WI38 (cell line): ENCODE measurements at regions not wholly inside any gene's neighbourhood (a gene's known extent, or its start where the extent isn't known, plus 50 kb on each side); places are given as distances from the start of the nearest gene placed in this dataset.

ENCODE experiments used
- H3K4me3 ChIP-seq: 2 replicates; pipeline ENCODE4 v1.5.1; 2011; ENCODE audit warnings: low read depth, mild to moderate bottlenecking, control low read depth, low read length
- CTCF ChIP-seq: IDR thresholded peaks from 2 replicates; pipeline ENCODE4 v1.5.1; 2012; ENCODE audit warnings: low read depth, mild to moderate bottlenecking, control low read depth, low read length

- TF ChIP-seq CTCF: no peak
- no peak overlapping the region for H3K4me3 ChIP-seq
These were observed 79.1 kb downstream of the CTH start for GRCh38 chr1:70490153-70490552.

- no peak for TF ChIP-seq CTCF
- H3K4me3 ChIP-seq: no peak overlapping the region
These were observed 84.3 kb downstream of the CTH start for GRCh38 chr1:70495370-70495769.

GRCh38 chr1:70496181-70496580 is 85.1 kb downstream of the CTH start:
- H3K4me3 ChIP-seq: no peak overlapping the region
- TF ChIP-seq CTCF: no peak

- H3K4me3 ChIP-seq: no peak overlapping the region
- TF ChIP-seq CTCF: no peak
These were observed 86.1 kb downstream of the CTH start for GRCh38 chr1:70497152-70497551.

GRCh38 chr1:70498666-70499065 is 87.6 kb downstream of the CTH start:
- no peak overlapping the region for H3K4me3 ChIP-seq
- TF ChIP-seq CTCF: no peak

GRCh38 chr1:70499695-70500094 is 88.6 kb downstream of the CTH start:
- TF ChIP-seq CTCF: no peak

GRCh38 chr1:70503358-70503757 is 92.3 kb downstream of the CTH start:
- no peak overlapping the region for H3K4me3 ChIP-seq
- no peak for TF ChIP-seq CTCF

More at GRCh38 chr1:70499695-70500094, 88.6 kb downstream of the CTH start:
- H3K4me3 ChIP-seq: no peak overlapping the region
